ENCODE measurements at regions not wholly inside any gene's neighbourhood (a gene's known extent, or its start where the extent isn't known, plus 50 kb on each side); places are given as distances from the start of the nearest gene placed in this dataset.
A peak's percentile ranks its signal among the peaks of the same experiment; 100 is the strongest.

- no peak overlapping the region for H3K27ac ChIP-seq
- DNase-seq (ENCODE audit: low read depth, low spot score) = no peak
Observed at GRCh38 chr12:107884769-107885694, 110.5 kb downstream of the ASCL4 start.

DNA sequence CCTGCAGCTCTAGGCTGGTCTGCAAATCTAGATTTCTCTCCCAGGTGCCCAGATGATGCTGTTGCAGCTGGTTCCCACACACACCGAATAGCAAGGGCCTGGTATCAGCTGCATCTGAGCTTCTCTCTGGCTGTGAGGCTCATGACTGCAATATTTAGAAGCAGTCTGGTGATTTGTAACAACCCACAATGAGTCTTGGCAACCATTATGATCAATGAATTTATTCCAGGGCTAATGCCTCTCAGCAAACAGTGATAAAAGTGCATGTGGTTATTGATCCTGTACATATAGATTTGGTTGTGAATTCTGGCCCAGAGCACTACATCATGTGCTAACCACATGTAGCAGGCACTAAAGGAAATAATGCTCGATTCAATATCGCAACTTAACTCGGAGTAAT lies 114.3 kb downstream of the ASCL4 start:
- no peak for DNase-seq (ENCODE audit: low read depth, low spot score)
- H3K27ac ChIP-seq = no peak overlapping the region

DNA sequence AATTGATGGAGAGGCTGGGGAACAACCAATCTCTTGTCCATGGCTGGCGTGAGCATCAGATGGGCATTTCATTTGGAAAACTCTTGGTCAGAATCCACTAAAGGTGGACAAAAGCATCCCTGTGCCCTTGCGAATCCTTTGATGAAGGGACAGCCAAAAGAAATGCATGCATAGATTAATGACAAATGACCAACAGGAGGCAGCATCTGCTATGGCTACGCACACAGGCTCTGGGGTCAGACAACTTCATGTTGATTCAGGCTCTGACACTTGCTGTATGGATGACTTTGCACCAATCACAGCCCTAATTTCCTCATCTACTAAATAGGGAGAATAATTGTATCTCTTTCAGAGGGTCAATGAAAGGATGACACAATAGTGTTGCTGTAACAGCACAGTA lies 117.5 kb downstream of the ASCL4 start:
- H3K27ac ChIP-seq = no peak overlapping the region
- DNase-seq (ENCODE audit: low read depth, low spot score) = no peak

DNA sequence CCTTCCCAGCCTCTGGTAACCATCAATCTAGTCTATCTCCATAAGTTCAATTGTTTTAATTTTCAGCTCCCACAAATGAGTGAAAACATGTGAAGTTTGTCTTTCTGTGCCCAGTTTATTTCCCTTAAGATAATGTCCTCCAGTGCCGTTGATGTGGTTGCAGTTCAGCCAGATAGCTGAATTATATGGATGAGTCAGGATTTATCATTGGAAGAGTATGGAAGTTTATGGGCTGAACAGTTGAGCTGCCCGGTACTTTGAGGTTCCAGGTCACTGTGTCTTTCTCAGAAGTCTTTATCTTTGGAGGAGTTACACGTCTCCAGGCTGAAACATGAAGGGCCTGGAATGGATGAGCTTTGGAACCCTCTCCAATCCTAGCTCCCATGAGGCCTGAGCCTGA lies 120.1 kb downstream of the ASCL4 start:
- no peak overlapping the region for H3K27ac ChIP-seq
- DNase-seq (ENCODE audit: low read depth, low spot score) = no peak

DNA sequence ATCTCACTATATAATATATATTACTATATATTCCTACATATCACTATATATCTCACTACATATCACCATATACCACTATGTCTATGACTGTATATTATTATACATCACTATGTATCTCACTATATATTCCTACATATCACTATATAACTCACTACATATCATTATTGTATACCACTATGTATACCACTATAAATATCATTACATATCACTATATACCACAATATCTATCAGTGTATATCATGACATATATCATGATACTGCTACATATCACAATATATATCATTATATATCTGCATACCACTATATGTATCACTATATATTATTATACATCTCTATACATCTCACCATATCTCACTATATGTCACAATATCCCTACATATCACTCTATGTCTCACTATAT lies 121.5 kb downstream of the ASCL4 start:
- H3K27ac ChIP-seq = no peak overlapping the region

DNA sequence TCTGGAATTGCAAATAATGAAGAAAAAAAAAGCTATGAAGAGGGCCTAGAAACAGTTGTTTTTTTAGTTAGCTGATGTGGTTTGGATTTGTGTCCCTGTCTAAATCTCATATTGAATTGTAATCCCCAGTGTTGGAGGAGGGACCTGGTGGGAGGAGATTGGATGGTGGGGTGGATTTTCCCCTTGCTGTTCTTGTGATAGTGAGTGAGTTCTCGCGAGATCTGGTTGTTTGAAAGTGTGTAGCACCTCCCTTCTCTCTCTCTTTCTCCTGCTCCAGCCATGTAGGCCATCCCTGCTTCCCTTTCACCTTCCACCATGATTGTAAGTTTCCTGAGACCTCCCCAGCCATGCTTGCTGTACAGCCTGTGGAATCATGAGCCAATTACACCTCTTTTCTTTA lies 126.1 kb downstream of the ASCL4 start:
- no peak for DNase-seq (ENCODE audit: low read depth, low spot score)
- H3K27ac ChIP-seq = no peak overlapping the region

More for the DNA sequence above, 121.5 kb downstream of the ASCL4 start:
- no peak for DNase-seq (ENCODE audit: low read depth, low spot score)

- no peak for DNase-seq (ENCODE audit: low read depth, low spot score)
- no peak overlapping the region for H3K27ac ChIP-seq
Observed at GRCh38 chr12:107903341-107904061, 129.0 kb downstream of the ASCL4 start.

DNA sequence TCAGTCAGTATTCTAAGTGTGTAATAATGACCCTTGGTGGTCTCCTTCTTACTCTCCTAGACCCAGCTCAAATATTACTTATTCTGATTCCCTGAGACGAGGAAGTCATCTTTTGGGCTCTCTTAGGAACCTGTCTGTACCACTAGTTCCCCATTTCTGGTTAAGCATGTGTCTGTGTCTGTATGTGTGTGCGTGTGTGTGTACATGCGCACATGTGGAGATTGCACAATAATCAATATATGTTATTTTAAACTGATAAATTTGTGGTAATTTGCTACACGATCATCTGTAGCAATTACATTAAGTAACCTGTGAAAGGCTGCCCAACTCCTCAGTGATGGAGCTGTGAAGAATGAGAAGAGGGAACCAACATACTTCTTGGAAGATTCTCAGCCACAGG lies 132.2 kb downstream of the ASCL4 start:
- H3K27ac ChIP-seq = no peak overlapping the region
- DNase-seq (ENCODE audit: low read depth, low spot score) = no peak

DNA sequence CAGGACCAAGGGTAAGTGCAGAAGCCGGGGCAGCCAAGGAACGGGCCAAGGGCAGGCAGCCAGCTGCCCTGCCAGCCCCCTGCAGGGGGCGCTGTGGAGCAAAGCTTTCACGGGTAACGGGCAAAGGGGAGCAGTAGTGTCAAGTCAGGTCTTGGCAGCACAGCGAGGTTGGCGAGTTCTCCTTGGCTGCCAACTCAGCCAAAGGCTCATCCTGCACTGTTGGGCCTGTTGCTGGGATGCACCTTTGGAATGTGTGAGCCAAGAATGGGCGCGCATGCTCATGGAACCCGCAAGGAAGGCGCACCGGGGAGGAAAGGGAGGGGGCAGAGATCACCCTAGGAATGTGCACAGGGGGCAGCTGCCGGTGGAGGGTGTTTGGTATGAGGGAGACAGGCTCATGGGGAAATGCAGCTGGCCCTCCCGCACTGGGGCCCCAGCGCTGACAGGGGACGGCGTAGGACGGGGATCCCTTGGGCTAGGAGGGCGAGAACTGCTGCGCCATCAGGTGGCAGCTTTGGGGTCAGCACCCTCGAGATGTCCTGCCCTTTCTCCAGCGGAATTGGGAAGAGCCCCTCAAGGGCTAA lies 138.0 kb downstream of the ASCL4 start:
- DNase-seq (ENCODE audit: low read depth, low spot score) = peak; percentile 29
- no peak overlapping the region for H3K27ac ChIP-seq

GRCh38 chr12:107914460-107914977 lies 140.0 kb downstream of the ASCL4 start:
- no peak overlapping the region for H3K27ac ChIP-seq
- no peak for DNase-seq (ENCODE audit: low read depth, low spot score)

DNA sequence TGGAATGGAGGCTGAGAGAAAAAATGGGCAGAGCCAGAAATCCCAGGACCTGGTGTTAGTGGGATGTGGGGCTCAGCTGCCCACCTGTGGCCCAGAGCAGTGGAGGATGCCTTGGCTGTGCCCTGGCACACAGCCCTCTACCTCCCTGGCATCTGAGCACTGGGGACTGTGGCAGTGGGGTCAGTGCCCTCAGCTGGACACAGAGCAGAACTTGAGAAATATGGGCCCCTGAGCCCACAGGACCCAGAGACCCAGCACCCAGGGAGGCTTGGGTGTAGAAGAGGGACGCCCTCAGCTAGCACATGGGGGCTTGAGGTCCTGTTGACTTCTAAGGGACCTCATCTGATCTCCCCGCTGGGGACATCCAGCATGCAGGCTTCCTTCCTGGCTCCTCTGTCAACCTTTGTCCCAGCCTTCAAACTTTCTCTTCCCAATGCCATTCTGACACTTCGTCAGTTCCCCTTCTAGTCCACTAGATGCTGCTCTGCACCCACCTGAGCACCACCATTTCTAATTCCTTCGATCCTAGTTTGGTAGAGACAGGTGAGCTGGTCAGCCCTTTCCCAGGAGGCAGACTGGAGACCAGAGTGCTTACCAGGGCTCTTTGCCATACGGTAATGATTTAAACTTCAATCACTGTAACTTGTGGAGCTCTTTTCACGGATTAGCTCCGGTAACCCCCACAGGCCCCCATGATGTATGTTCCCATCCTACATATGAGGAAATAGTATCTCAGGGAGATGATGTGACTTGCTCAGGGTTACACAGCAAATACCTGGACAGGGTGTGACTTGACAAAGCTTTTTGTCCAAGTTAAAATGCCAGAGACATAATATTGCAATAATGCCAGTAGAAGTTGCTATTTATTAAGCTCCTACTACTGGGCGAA lies 143.7 kb downstream of the ASCL4 start:
- no peak for DNase-seq (ENCODE audit: low read depth, low spot score)
- no peak overlapping the region for H3K27ac ChIP-seq

- DNase-seq (ENCODE audit: low read depth, low spot score) = no peak
- H3K27ac ChIP-seq = no peak overlapping the region
Observed at GRCh38 chr12:107921062-107921461, 146.6 kb downstream of the ASCL4 start.

DNA sequence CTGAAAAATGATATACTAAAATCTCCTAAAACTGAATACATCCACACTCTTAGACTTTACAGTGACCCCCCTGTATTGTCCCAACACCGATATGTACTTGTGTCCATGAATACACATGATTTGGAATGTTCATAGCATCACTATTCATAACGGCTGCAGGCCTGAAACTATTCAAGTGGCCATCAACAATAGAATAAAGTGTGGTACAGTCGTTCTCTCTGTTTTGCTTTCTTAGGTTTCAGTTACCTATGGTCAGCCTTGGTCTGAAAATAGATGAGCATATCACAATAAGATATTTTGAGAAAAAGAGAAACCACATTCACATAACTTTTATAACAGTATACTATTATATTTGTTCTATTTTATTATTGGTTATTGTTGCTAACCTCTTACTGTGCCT lies 150.6 kb downstream of the ASCL4 start:
- DNase-seq (ENCODE audit: low read depth, low spot score) = no peak
- no peak overlapping the region for H3K27ac ChIP-seq

- H3K27ac ChIP-seq = no peak overlapping the region
- no peak for DNase-seq (ENCODE audit: low read depth, low spot score)
Observed at GRCh38 chr12:107929436-107929835, 154.9 kb downstream of the ASCL4 start.

DNA sequence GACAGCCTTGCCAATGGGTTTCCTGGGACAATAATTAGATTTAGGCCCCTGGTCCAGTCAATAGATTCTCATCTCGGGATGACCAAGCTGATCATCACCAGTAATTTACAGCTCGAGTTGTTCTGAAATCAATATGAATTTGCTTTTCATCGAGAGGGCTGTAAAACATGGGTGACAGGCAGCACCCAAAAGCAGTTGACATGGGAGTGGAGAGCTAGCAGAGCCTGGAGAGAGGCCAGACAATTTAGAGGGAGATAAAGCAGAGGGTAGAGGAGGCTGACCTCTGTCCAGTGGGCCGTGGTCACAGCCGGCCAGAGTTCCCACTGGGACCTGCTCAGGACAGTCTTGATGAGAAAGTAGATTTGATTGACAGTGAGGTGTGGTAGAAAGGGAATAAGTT lies 157.3 kb downstream of the ASCL4 start:
- DNase-seq (ENCODE audit: low read depth, low spot score) = no peak
- H3K27ac ChIP-seq = no peak overlapping the region

- DNase-seq (ENCODE audit: low read depth, low spot score) = no peak
- no peak overlapping the region for H3K27ac ChIP-seq
Observed at GRCh38 chr12:107938446-107938845, 163.9 kb downstream of the ASCL4 start.

DNA sequence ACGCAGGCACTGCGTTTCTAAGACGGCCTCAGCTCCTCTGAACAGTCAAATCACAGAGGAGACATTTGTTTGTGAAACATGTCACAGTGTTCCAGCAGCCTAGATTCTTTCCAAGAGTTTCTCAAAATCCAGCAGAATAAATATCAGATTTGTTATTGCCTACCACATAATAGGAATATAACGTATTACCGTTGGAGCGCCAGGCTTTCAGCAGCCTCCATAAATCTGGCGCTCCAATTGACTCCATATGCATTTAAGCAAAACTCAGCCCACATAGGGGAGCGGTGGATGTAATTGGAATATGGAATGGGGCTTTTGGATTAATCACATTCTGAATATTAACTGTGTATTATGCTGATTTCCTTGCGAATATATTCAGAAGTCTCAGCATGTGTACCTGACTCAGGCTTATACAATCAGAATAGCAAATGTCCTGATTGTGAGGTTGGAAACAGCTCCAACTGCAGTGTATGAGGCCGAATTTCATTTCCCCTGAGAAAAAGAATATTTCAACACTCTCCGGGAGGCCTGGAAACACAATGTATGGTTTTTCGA lies 174.0 kb downstream of the ASCL4 start:
- H3K27ac ChIP-seq = no peak overlapping the region
- no peak for DNase-seq (ENCODE audit: low read depth, low spot score)

DNA sequence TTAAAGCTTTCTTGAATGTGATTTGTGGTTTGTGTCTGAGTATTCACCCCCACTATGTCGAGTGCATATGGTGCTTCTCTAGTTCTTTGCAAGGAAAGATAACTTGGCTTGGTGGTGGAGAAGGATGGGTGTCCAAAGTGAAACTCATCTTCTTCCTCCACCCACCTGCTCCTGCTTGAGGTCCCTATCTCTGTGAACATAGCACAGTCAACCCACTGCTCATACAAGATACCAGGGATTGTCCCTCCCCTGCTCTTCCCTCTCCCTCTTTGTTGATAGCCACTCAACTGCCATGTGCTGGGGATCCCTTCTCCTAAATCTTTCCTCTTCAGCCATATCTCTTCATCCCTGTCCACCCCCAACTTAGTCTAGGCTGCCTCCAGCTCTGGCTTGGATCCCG lies 176.5 kb downstream of the ASCL4 start:
- DNase-seq (ENCODE audit: low read depth, low spot score) = no peak
- no peak overlapping the region for H3K27ac ChIP-seq

GRCh38 chr12:107955966-107956643 lies 173.0 kb upstream of the WSCD2 start:
- no peak overlapping the region for H3K27ac ChIP-seq
- DNase-seq (ENCODE audit: low read depth, low spot score) = no peak
